Ovary (tissue), 7 donors: ENCODE measurements at regions not wholly inside any gene's neighbourhood (a gene's known extent, or its start where the extent isn't known, plus 50 kb on each side); places are given as distances from the start of the nearest gene placed in this dataset.

ENCODE experiments used
- DNase-seq, 5 donors: peaks; one replicate each; pipeline ENCODE4 v3.0.0-alpha.2; 2019 to 2020
- H3K27ac ChIP-seq, 2 donors: fragments of 200-600 bp; one replicate each; pipeline versions ENCODE4 v1.5.1 to v1.8.0; 2019 to 2022
- H3K27me3 ChIP-seq: fragments of 200-600 bp; one replicate; pipeline ENCODE4 v1.8.0; 2022
- H3K36me3 ChIP-seq: fragments of 200-600 bp; sonication (generic); one replicate; pipeline ENCODE4 v1.5.1; 2019
- H3K4me1 ChIP-seq: one replicate; pipeline ENCODE4 v1.8.1; 2013; ENCODE audit warnings: mild to moderate bottlenecking, moderate library complexity; ENCODE audit not compliant: insufficient read depth
- H3K4me3 ChIP-seq: fragments of 200-600 bp; sonication (generic); one replicate; pipeline ENCODE4 v1.5.1; 2017
- H3K9me3 ChIP-seq, 2 donors: fragments of 200-600 bp in 1 of 2; sonication (generic) in 1 of 2; one replicate each; pipeline versions ENCODE4 v1.5.1 to v1.8.1; 2013 to 2019; ENCODE audit warnings: mild to moderate bottlenecking in 1 of 2, moderate library complexity in 1 of 2
- CTCF ChIP-seq, 3 donors: fragments of 450-650 bp in 2 of 3; fragments of 200-600 bp in 1 of 3; IDR thresholded peaks; one replicate each; pipeline versions ENCODE4 v1.5.1 to v1.8.0; 2016 to 2022; ENCODE audit warnings: antibody characterized with exemption in 3 of 3, mild to moderate bottlenecking in 1 of 3
- EP300 ChIP-seq: sonication (generic); formaldehyde crosslinking; IDR thresholded peaks from one replicate; pipeline ENCODE4 v1.6.1; 2017; ENCODE audit warnings: antibody characterized with exemption
- POLR2A ChIP-seq: fragments of 450-650 bp; IDR thresholded peaks from one replicate; pipeline ENCODE4 v1.6.1; 2017; ENCODE audit warnings: antibody characterized with exemption, mild to moderate bottlenecking, moderate library complexity
- WGBS, 3 donors: extraction: QIAGEN DNeasy Blood & Tissue Kit in 1 of 3; methylation state at CpG; one replicate each; pipeline versions ENCODE4 v1.1.5 to v1.1.7; 2013 to 2017; 5-methylcytosine and 5-hydroxymethylcytosine counted together
- intact Hi-C, 4 donors: fragments of 100-400 bp; cut with DNase I; formaldehyde crosslinking; loops; one replicate each; pipeline versions ENCODE4 v1.11.0 to v1.15.1; 2022 to 2023
- donor health status: DM: no; HTN: no; CAD: no; lungs with moderate emphysema.
- donor health status: DM: no; HTN: no; CAD: no.
- donor health status: Bipolar disorder and iron deficiency.
- donor health status: DM: no; HTN: no; CAD: no.
- donor health status: DM: yes; HTN: yes; CAD: no.

GRCh38 chr4:11155208-11155867, 273.4 kb downstream of the HS3ST1 start:
- H3K36me3 ChIP-seq = no peaks in the 10 kb centered on the region
- no peaks in the 10 kb centered on the region for H3K4me1 ChIP-seq
- DNase-seq = no peak
- no peaks in the 10 kb centered on the region for H3K9me3 ChIP-seq
- no peaks in the 10 kb centered on the region for H3K27me3 ChIP-seq
- TF ChIP-seq CTCF (IDR thresholded peaks at IDR 0.05) (no peak), EP300 (no peak), POLR2A (no peak)
- intact Hi-C loops = no loop called here
- H3K27ac ChIP-seq = no peak overlapping the region
- no peak overlapping the region for H3K4me3 ChIP-seq
- WGBS, 3 donors = 66 to 77% (median 75%) methylated on average over 5 of the region's 5 CpGs

DNA sequence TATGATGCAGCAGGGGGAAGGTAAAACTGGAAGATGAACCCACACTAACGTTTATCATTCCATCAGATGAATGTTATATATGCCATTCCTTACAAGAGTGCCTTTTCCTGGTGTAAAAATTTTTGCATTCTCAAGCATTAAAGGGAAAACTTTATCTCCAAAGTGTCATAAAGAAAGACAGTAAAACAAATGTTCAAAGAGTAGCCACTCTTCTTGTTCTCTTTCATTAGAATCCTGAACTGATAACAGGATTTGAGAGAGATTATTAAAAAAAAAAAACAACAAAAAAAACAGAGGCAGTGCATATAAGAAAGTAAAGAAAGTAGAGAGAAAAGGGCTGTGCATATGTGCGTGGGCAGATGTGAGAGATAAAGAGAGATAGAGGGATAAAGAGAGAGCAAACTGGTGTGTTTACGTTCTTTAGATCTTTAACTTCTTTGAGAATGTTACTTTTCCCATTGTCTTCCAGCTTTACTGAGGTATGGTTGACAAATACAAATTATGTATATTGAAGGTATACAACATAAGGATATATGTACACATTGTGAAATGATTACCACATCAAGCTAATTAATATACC, 275.4 kb downstream of the HS3ST1 start:
- intact Hi-C loops = no loop called here
- no peaks in the 10 kb centered on the region for H3K36me3 ChIP-seq
- WGBS, 3 donors = 69 to 78% (median 77%) methylated on average over 3 of the region's 3 CpGs
- no peak overlapping the region for H3K27ac ChIP-seq
- no peak overlapping the region for H3K4me3 ChIP-seq
- no peaks in the 10 kb centered on the region for H3K9me3 ChIP-seq
- TF ChIP-seq EP300 = no peak
- TF ChIP-seq POLR2A = no peak
- no peak for TF ChIP-seq CTCF (IDR thresholded peaks at IDR 0.05)
- no peak for DNase-seq
- H3K4me1 ChIP-seq = no peaks in the 10 kb centered on the region
- H3K27me3 ChIP-seq = no peaks in the 10 kb centered on the region

- Histone ChIP-seq H3K9me3 (no peaks in the 10 kb centered on the region), H3K4me3 (no peak overlapping the region), H3K36me3 (no peaks in the 10 kb centered on the region), H3K27me3 (no peaks in the 10 kb centered on the region), H3K27ac (no peak overlapping the region), H3K4me1 (no peaks in the 10 kb centered on the region)
- no peak for DNase-seq
- WGBS, 3 donors = 92 to 95% (median 95%) methylated on average over 2 of the region's 2 CpGs
- intact Hi-C loops = no loop called here
- TF ChIP-seq POLR2A (no peak), EP300 (no peak), CTCF (IDR thresholded peaks at IDR 0.05) (no peak)
These were observed 276.0 kb downstream of the HS3ST1 start for GRCh38 chr4:11152684-11153083.

DNA sequence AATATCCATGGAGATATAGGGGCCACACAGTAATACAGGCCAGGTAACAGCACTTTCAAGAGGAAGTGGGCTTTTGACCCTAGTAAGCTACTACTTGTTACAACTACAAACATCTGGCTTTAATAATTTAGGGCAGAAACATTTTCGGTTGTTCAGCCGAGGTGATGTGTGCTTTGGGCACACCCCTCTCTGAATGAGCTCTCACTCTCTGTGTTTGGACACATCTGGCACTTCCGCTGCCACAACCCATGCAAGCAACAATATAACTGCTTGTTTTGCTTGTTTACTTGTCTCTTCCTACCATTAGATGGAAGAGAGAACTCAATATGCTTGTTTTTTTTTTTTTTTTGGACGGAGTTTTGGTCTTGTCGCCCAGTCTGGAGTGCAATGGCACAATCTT, 277.2 kb downstream of the HS3ST1 start:
- H3K9me3 ChIP-seq = no peaks in the 10 kb centered on the region
- intact Hi-C loops = no loop called here
- no peaks in the 10 kb centered on the region for H3K4me1 ChIP-seq
- 92 to 93% (median 93%) methylated on average over 5 of the region's 5 CpGs for WGBS, 3 donors
- TF ChIP-seq POLR2A = no peak
- TF ChIP-seq CTCF (IDR thresholded peaks at IDR 0.05) = no peak
- no peak for TF ChIP-seq EP300
- H3K4me3 ChIP-seq = no peak overlapping the region
- H3K27me3 ChIP-seq = no peaks in the 10 kb centered on the region
- DNase-seq = no peak
- H3K27ac ChIP-seq = no peak overlapping the region
- H3K36me3 ChIP-seq = no peaks in the 10 kb centered on the region
